H1 (cell line): ENCODE measurements at regions not wholly inside any gene's neighbourhood (a gene's known extent, or its start where the extent isn't known, plus 50 kb on each side); places are given as distances from the start of the nearest gene placed in this dataset.

Experiments
- CTCF ChIA-PET: fragments of 300-600 bp; sonication (Branson Sonifier 250); formaldehyde crosslinking; loops from one replicate; lab custom pipeline; 2021; ENCODE audit not compliant: partially characterized antibody; lab: Charles Lee
- POLR2A ChIA-PET: fragments of 300-600 bp; sonication (Branson Sonifier 250); formaldehyde crosslinking; loops from one replicate; lab custom pipeline; 2021; ENCODE audit warnings: inconsistent platforms; ENCODE audit not compliant: partially characterized antibody; lab: Charles Lee
- DNase-seq, 2 experiments: peaks; one replicate each; pipeline versions ENCODE4 v3.0.0 to v3.0.0-alpha.2; 2010 to 2022; ENCODE audit warnings: low spot score in 2 of 2, low read depth in 1 of 2, mixed read lengths in 1 of 2
- FAIRE-seq: peaks from 2 replicates; lab custom pipeline; 2011; peaks lifted over from hg19 to GRCh38; lab: Jason Lieb, UNC
- H2AFZ ChIP-seq: 2 replicates; pipeline ENCODE4 v1.8.1; 2012; ENCODE audit warnings: low read length, inconsistent platforms
- H2AK5ac ChIP-seq: 2 replicates; pipeline ENCODE4 v1.6.1; 2013; ENCODE audit warnings: low read depth, low read length
- H2BK120ac ChIP-seq: replicated peaks from 2 replicates; pipeline ENCODE3; 2013; ENCODE audit warnings: low read depth, low read length, inconsistent platforms
- H2BK12ac ChIP-seq: 2 replicates; pipeline ENCODE4 v1.6.1; 2013; ENCODE audit warnings: low read depth, low read length
- H2BK15ac ChIP-seq: 2 replicates; pipeline ENCODE4 v1.6.1; 2013; ENCODE audit warnings: low read length
- H2BK20ac ChIP-seq: 2 replicates; pipeline ENCODE4 v1.6.1; 2013; ENCODE audit warnings: low read length
- H2BK5ac ChIP-seq: 2 replicates; pipeline ENCODE4 v1.6.1; 2013; ENCODE audit warnings: low read depth, low read length
- H3K14ac ChIP-seq: 2 replicates; pipeline ENCODE4 v1.6.1; 2013; ENCODE audit warnings: inconsistent platforms; ENCODE audit not compliant: insufficient read length
- H3K18ac ChIP-seq: 2 replicates; pipeline ENCODE4 v1.6.1; 2013; ENCODE audit warnings: low read length; ENCODE audit errors: extremely low read depth
- H3K23ac ChIP-seq: 2 replicates; pipeline ENCODE4 v1.6.1; 2013; ENCODE audit warnings: inconsistent platforms; ENCODE audit not compliant: insufficient read length
- H3K23me2 ChIP-seq: 2 replicates; pipeline ENCODE4 v1.6.1; 2013; ENCODE audit warnings: low read depth, low read length
- H3K27ac ChIP-seq: 2 replicates; pipeline ENCODE4 v1.6.1; 2011; ENCODE audit warnings: low read depth, low read length, inconsistent platforms
- H3K27me3 ChIP-seq, 4 experiments: replicated peaks in 1 of 4; 1 replicate in 1 of 4; 2 replicates in 3 of 4; pipeline versions ENCODE4 v1.6.1 to v1.8.1; 2011 to 2013; ENCODE audit warnings: low read length in 3 of 4, mild to moderate bottlenecking in 3 of 4, inconsistent platforms in 2 of 4, mixed read lengths in 2 of 4, moderate library complexity in 1 of 4; ENCODE audit not compliant: control insufficient read depth in 3 of 4, insufficient read depth in 3 of 4; ENCODE audit errors: extremely low read depth in 1 of 4
- H3K36me3 ChIP-seq, 4 experiments: 2 replicates each; pipeline versions ENCODE4 v1.6.1 to v1.8.1; 2011 to 2013; ENCODE audit warnings: mild to moderate bottlenecking in 4 of 4, low read length in 3 of 4, moderate library complexity in 2 of 4, control low read depth in 1 of 4, inconsistent platforms in 1 of 4; ENCODE audit not compliant: insufficient read depth in 4 of 4, control insufficient read depth in 2 of 4
- H3K4ac ChIP-seq: replicated peaks from 2 replicates; pipeline ENCODE3; 2013; ENCODE audit warnings: low read length, low read depth, mixed read lengths, inconsistent platforms; ENCODE audit not compliant: insufficient read length
- H3K4me1 ChIP-seq, 4 experiments: replicated peaks in 1 of 4; 1 replicate in 1 of 4; 2 replicates in 3 of 4; pipeline versions ENCODE4 v1.6.1 to v1.8.1; 2011 to 2013; ENCODE audit warnings: low read length in 3 of 4, inconsistent platforms in 2 of 4, mixed read lengths in 1 of 4; ENCODE audit not compliant: insufficient read depth in 4 of 4, control insufficient read depth in 3 of 4
- H3K4me2 ChIP-seq, 2 experiments: 2 replicates each; pipeline versions ENCODE4 v1.6.1 to v1.8.1; 2011 to 2013; ENCODE audit warnings: low read depth in 2 of 2, low read length in 2 of 2, control low read depth in 1 of 2, inconsistent platforms in 1 of 2, mild to moderate bottlenecking in 1 of 2; ENCODE audit not compliant: insufficient read depth in 1 of 2
- H3K4me3 ChIP-seq, 4 experiments: fragments of 200-600, 300-600 bp in 1 of 4; sonication (generic), shearing (Covaris generic), sonication (Bioruptor Twin) in 1 of 4; 2 replicates each; pipeline versions ENCODE4 v1.5.1 to v1.8.1; 2011 to 2016; ENCODE audit warnings: low read length in 4 of 4, low read depth in 3 of 4, control low read depth in 2 of 4, inconsistent platforms in 2 of 4, mild to moderate bottlenecking in 2 of 4, mixed read lengths in 1 of 4, moderate library complexity in 1 of 4; ENCODE audit not compliant: insufficient read depth in 2 of 4; ENCODE audit errors: extremely low read depth in 1 of 4
- H3K56ac ChIP-seq: replicated peaks from 2 replicates; pipeline ENCODE3; 2013; ENCODE audit warnings: low read depth, mild to moderate bottlenecking, mixed read lengths, low read length, inconsistent platforms; ENCODE audit not compliant: insufficient read length
- H3K79me1 ChIP-seq: 2 replicates; pipeline ENCODE4 v1.6.1; 2013; ENCODE audit warnings: low read depth, low read length, control low read depth
- H3K79me2 ChIP-seq, 2 experiments: 2 replicates each; pipeline versions ENCODE4 v1.6.1 to v1.8.1; 2012 to 2013; ENCODE audit warnings: low read length in 2 of 2, mild to moderate bottlenecking in 2 of 2, inconsistent platforms in 1 of 2; ENCODE audit not compliant: insufficient read depth in 2 of 2, control insufficient read depth in 1 of 2
- H3K9ac ChIP-seq, 4 experiments: replicated peaks in 1 of 4; 1 replicate in 1 of 4; 2 replicates in 3 of 4; pipeline versions ENCODE4 v1.6.1 to v1.8.1; 2011 to 2013; ENCODE audit warnings: low read depth in 3 of 4, low read length in 3 of 4, control low read depth in 2 of 4, mild to moderate bottlenecking in 2 of 4, moderate library complexity in 2 of 4, inconsistent platforms in 1 of 4; ENCODE audit errors: extremely low read depth in 1 of 4
- H3K9me3 ChIP-seq, 2 experiments: 2 replicates each; pipeline versions ENCODE4 v1.6.1 to v1.8.1; 2012 to 2013; ENCODE audit warnings: mild to moderate bottlenecking in 2 of 2, moderate library complexity in 2 of 2, control low read depth in 1 of 2, inconsistent platforms in 1 of 2, low read depth in 1 of 2, low read length in 1 of 2, mixed read lengths in 1 of 2; ENCODE audit not compliant: insufficient read depth in 2 of 2
- H4K20me1 ChIP-seq, 2 experiments: replicated peaks in 1 of 2; 2 replicates each; pipeline versions ENCODE3 to v1.8.1; 2011 to 2013; ENCODE audit warnings: inconsistent platforms in 2 of 2, low read length in 2 of 2, mild to moderate bottlenecking in 1 of 2; ENCODE audit not compliant: insufficient read depth in 2 of 2, control insufficient read depth in 1 of 2
- H4K5ac ChIP-seq: 2 replicates; pipeline ENCODE4 v1.6.1; 2013; ENCODE audit warnings: low read length, low read depth, mixed read lengths, inconsistent platforms; ENCODE audit not compliant: insufficient read length
- H4K8ac ChIP-seq: 2 replicates; pipeline ENCODE4 v1.8.0; 2013; ENCODE audit warnings: mild to moderate bottlenecking, moderate library complexity, low read length, inconsistent platforms; ENCODE audit not compliant: insufficient read depth; ENCODE audit errors: extremely low read depth
- H4K91ac ChIP-seq: replicated peaks from 2 replicates; pipeline ENCODE3; 2013; ENCODE audit warnings: low read length, mixed read lengths, inconsistent platforms; ENCODE audit not compliant: insufficient read length
- E2F6 ChIP-seq: IDR thresholded peaks from 2 replicates; pipeline ENCODE4 v1.6.1; 2012; ENCODE audit warnings: inconsistent platforms
- EP300 ChIP-seq, 2 experiments: IDR thresholded peaks; 1 replicate in 1 of 2; 2 replicates in 1 of 2; pipeline ENCODE4 v1.6.1; 2011 to 2012; ENCODE audit warnings: low read depth in 2 of 2, low read length in 2 of 2, mild to moderate bottlenecking in 2 of 2, borderline replicate concordance in 1 of 2, inconsistent platforms in 1 of 2, moderate library complexity in 1 of 2
- HDAC6 ChIP-seq: IDR thresholded peaks from one replicate; pipeline ENCODE4 v1.7.1; 2012; ENCODE audit warnings: low read depth, mild to moderate bottlenecking, inconsistent platforms, low read length, moderate library complexity
- KDM5A ChIP-seq: fragments of 200-600 bp; IDR thresholded peaks from 2 replicates; pipeline ENCODE4 v1.7.1; 2012; ENCODE audit warnings: mild to moderate bottlenecking, low read length, inconsistent platforms, mixed read lengths
- SRF ChIP-seq: IDR thresholded peaks from 2 replicates; pipeline ENCODE4 v1.6.1; 2011; ENCODE audit warnings: mild to moderate bottlenecking, low read depth, low read length, moderate library complexity
- TEAD4 ChIP-seq: IDR thresholded peaks from 2 replicates; pipeline ENCODE4 v1.6.1; 2012; ENCODE audit warnings: low read depth, low read length, inconsistent platforms, mixed read lengths
- WGBS, 2 experiments: shearing (Covaris generic) in 1 of 2; methylation state at CpG; one replicate each; pipeline versions ENCODE4 v1.1.6 to v1.1.7; 2013 to 2015; ENCODE audit warnings: low lambda C conversion rate in 2 of 2, mixed read lengths in 2 of 2, inconsistent platforms in 1 of 2, low coverage in 1 of 2, missing lambda C conversion rate in 1 of 2; ENCODE audit not compliant: insufficient replicate concordance in 2 of 2, insufficient coverage in 1 of 2, insufficient read length in 1 of 2; ENCODE audit errors: extremely low coverage in 1 of 2, missing lambda C conversion rate in 1 of 2; 5-methylcytosine and 5-hydroxymethylcytosine counted together

- Histone ChIP-seq H4K8ac (no peak overlapping the region), H3K4me3 (no peak overlapping the region), H2BK120ac (no peak overlapping the region), H3K27ac (no peak overlapping the region), H2BK5ac (no peak overlapping the region), H3K27me3 (no peaks in the 10 kb centered on the region; a peak in 1 of 7 replicates), H2BK15ac (no peak overlapping the region), H2AFZ (no peak overlapping the region), H2BK20ac (no peak overlapping the region), H3K18ac (no peak overlapping the region), H2BK12ac (no peak overlapping the region), H3K23me2 (no peaks in the 10 kb centered on the region), H4K91ac (no peak overlapping the region), H4K5ac (no peak overlapping the region), H3K79me1 (no peaks in the 10 kb centered on the region), H3K36me3 (no peaks in the 10 kb centered on the region), H3K9ac (no peak overlapping the region), H2AK5ac (no peak overlapping the region), H3K9me3 (peaks cover 0 to 3% of the 10 kb centered on the region in 2 experiments; a peak in 1 of 4 replicates), H3K4me2 (no peak overlapping the region), H4K20me1 (no peaks in the 10 kb centered on the region), H3K23ac (no peak overlapping the region), H3K79me2 (no peaks in the 10 kb centered on the region), H3K14ac (no peak overlapping the region), H3K56ac (no peak overlapping the region), H3K4ac (no peak overlapping the region), H3K4me1 (no peaks in the 10 kb centered on the region)
- FAIRE-seq = no peak
- WGBS, 2 experiments = 89% methylated on average over 6 of the region's 6 CpGs; no CpG with 5 or more reads in 1 of the 2 experiments
- DNase-seq = no peak
- ChIA-PET POLR2A (no interaction called here), CTCF (interaction anchor here (0.6 to 0.8 kb wide), 3 partner anchors 13 to 417 kb away, joined by 3 read pairs; no protein-coding TSS in a partner anchor)
- TF ChIP-seq SRF (no peak), EP300 (IDR thresholded peaks at IDR 0.05; ENCODE audit: borderline replicate concordance in 1 of 2, low read depth in 2 of 2, low read length in 2 of 2) (no peak), HDAC6 (no peak), TEAD4 (no peak), E2F6 (no peak), KDM5A (no peak)
These were observed 627.6 kb downstream of the NPHP4 start for GRCh38 chr1:5364591-5364990.
